ENCODE measurements at regions not wholly inside any gene's neighbourhood (a gene's known extent, or its start where the extent isn't known, plus 50 kb on each side); places are given as distances from the start of the nearest gene placed in this dataset.

DNA sequence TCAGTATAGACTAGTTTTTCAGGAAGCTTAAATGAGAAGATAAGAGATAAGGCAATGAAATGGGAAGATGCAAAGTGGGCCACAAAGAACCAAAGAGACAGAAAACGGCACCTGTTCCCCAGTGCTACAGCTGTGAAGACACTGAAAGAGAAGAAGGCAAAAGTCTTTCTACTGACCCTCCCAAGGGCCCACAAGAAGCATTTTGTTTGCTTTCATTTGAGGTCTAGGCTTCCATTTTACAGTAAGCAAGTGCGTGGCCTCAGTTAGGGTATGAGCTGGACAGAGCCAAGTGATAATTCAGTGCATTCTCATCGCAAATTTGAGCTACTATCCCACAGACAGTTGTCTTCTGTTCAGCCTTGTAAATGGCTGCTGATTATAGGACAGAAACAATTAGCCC is 53.4 kb upstream of the STK17B start:
- H3K36me3 ChIP-seq (ENCODE audit: control insufficient read depth in 2 of 2, insufficient read depth in 2 of 2, low read length in 2 of 2) = no peaks in the 10 kb centered on the region
- no peak overlapping the region for H3K9ac ChIP-seq (ENCODE audit: low read length in 2 of 2)
- no peaks in the 10 kb centered on the region for H3K27me3 ChIP-seq (ENCODE audit: control insufficient read depth in 1 of 2, insufficient read depth in 2 of 2, low read length in 2 of 2)
- H3K4me3 ChIP-seq (ENCODE audit: low read length in 2 of 2) = no peak overlapping the region
- H3K27ac ChIP-seq (ENCODE audit: low read length) = no peak overlapping the region
- no peaks in the 10 kb centered on the region for H3K4me1 ChIP-seq (ENCODE audit: control insufficient read depth, insufficient read depth, low read length)
- H3K9me3 ChIP-seq (ENCODE audit: control insufficient read depth in 2 of 2, low read length in 2 of 2) = no peaks in the 10 kb centered on the region

DNA sequence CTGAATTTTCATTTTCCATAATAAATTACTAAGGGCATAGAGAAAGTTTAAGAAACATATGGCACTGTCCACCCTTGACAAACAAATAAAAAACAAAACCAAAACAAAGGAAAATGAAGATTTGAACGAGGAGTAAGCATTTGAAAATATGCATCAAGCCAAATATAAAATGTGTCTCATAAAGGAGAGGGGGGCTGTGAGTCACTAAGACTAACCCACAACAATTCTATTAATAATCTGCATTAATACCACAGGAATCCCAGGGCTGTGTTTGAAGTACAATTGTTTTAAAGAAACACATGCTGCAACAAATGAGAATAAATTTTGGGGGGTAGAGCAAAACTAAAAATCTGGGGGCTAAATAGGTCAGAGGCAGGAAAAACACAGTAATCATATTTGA is 53.8 kb upstream of the STK17B start:
- Histone ChIP-seq H3K4me1 (ENCODE audit: control insufficient read depth, insufficient read depth, low read length) (no peaks in the 10 kb centered on the region), H3K36me3 (ENCODE audit: control insufficient read depth in 2 of 2, insufficient read depth in 2 of 2, low read length in 2 of 2) (no peaks in the 10 kb centered on the region), H3K9me3 (ENCODE audit: control insufficient read depth in 2 of 2, low read length in 2 of 2) (no peaks in the 10 kb centered on the region), H3K9ac (ENCODE audit: low read length in 2 of 2) (no peak overlapping the region), H3K27me3 (ENCODE audit: control insufficient read depth in 1 of 2, insufficient read depth in 2 of 2, low read length in 2 of 2) (no peaks in the 10 kb centered on the region), H3K4me3 (ENCODE audit: low read length in 2 of 2) (no peak overlapping the region), H3K27ac (ENCODE audit: low read length) (no peak overlapping the region)

DNA sequence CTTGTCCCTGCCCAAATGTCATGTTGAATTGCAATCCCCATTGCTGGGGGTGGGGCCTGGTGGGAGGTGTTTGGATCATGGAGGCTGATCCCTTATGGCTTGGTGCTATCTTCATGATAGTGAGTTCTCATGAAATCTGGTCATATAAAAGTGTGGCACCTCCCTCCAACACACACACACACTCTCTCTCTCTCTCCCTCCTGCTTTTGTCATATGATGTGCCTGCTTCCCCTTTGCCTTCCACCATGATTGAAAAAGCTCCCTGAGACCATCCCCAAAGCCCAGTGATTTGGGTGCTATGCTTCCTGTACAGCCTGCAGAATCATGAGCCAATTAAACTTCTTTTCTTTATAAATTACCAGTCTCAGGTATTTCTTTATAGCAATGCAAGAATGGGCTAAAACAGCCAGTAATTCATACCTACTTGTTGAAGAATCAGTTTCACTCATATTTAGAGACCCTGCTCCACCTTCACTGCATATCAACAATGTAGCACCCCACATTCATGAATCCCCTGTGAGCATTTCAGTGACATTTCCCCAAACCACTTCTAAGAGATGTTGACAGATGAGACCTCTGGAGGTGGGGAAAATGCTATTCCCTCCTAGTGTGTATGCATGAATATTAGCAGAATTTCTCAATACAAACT is 54.8 kb upstream of the STK17B start:
- Histone ChIP-seq H3K9ac (ENCODE audit: low read length in 2 of 2) (no peak overlapping the region), H3K9me3 (ENCODE audit: control insufficient read depth in 2 of 2, low read length in 2 of 2) (no peaks in the 10 kb centered on the region), H3K4me1 (ENCODE audit: control insufficient read depth, insufficient read depth, low read length) (no peaks in the 10 kb centered on the region), H3K27ac (ENCODE audit: low read length) (no peak overlapping the region), H3K27me3 (ENCODE audit: control insufficient read depth in 1 of 2, insufficient read depth in 2 of 2, low read length in 2 of 2) (no peaks in the 10 kb centered on the region), H3K36me3 (ENCODE audit: control insufficient read depth in 2 of 2, insufficient read depth in 2 of 2, low read length in 2 of 2) (no peaks in the 10 kb centered on the region), H3K4me3 (ENCODE audit: low read length in 2 of 2) (no peak overlapping the region)

DNA sequence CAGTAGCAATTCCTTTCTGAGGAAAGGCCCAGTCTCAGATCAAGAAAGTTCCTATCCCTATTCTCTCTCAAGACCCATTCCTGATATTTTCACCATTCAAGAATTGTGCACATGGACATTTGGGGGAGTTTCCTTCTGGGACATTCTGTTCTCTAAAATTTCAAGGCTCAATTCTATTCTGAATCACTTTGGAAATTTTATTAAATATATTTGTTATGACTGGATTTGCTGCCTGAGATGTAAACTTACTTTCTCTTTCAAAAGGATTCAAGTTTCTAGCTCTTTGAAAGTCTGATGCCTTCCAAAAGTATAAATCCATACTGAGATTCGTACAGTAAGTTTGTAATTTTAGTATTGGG is 55.3 kb upstream of the STK17B start:
- no peaks in the 10 kb centered on the region for H3K4me1 ChIP-seq (ENCODE audit: control insufficient read depth, insufficient read depth, low read length)
- no peak overlapping the region for H3K4me3 ChIP-seq (ENCODE audit: low read length in 2 of 2)
- H3K36me3 ChIP-seq (ENCODE audit: control insufficient read depth in 2 of 2, insufficient read depth in 2 of 2, low read length in 2 of 2) = no peaks in the 10 kb centered on the region
- no peaks in the 10 kb centered on the region for H3K9me3 ChIP-seq (ENCODE audit: control insufficient read depth in 2 of 2, low read length in 2 of 2)
- no peaks in the 10 kb centered on the region for H3K27me3 ChIP-seq (ENCODE audit: control insufficient read depth in 1 of 2, insufficient read depth in 2 of 2, low read length in 2 of 2)
- no peak overlapping the region for H3K9ac ChIP-seq (ENCODE audit: low read length in 2 of 2)
- H3K27ac ChIP-seq (ENCODE audit: low read length) = no peak overlapping the region

GRCh38 chr2:196229013-196229412 is 57.6 kb upstream of the STK17B start:
- Histone ChIP-seq H3K9me3 (ENCODE audit: control insufficient read depth in 2 of 2, low read length in 2 of 2) (no peaks in the 10 kb centered on the region), H3K4me1 (ENCODE audit: control insufficient read depth, insufficient read depth, low read length) (no peaks in the 10 kb centered on the region), H3K36me3 (ENCODE audit: control insufficient read depth in 2 of 2, insufficient read depth in 2 of 2, low read length in 2 of 2) (no peaks in the 10 kb centered on the region), H3K4me3 (ENCODE audit: low read length in 2 of 2) (no peak overlapping the region), H3K27me3 (ENCODE audit: control insufficient read depth in 1 of 2, insufficient read depth in 2 of 2, low read length in 2 of 2) (no peaks in the 10 kb centered on the region), H3K27ac (ENCODE audit: low read length) (no peak overlapping the region), H3K9ac (ENCODE audit: low read length in 2 of 2) (no peak overlapping the region)

- no peak overlapping the region for H3K27ac ChIP-seq (ENCODE audit: low read length)
- H3K36me3 ChIP-seq (ENCODE audit: control insufficient read depth in 2 of 2, insufficient read depth in 2 of 2, low read length in 2 of 2) = no peaks in the 10 kb centered on the region
- H3K9me3 ChIP-seq (ENCODE audit: control insufficient read depth in 2 of 2, low read length in 2 of 2) = no peaks in the 10 kb centered on the region
- H3K4me3 ChIP-seq (ENCODE audit: low read length in 2 of 2) = no peak overlapping the region
- H3K4me1 ChIP-seq (ENCODE audit: control insufficient read depth, insufficient read depth, low read length) = no peaks in the 10 kb centered on the region
- no peak overlapping the region for H3K9ac ChIP-seq (ENCODE audit: low read length in 2 of 2)
- no peaks in the 10 kb centered on the region for H3K27me3 ChIP-seq (ENCODE audit: control insufficient read depth in 1 of 2, insufficient read depth in 2 of 2, low read length in 2 of 2)
Measured at GRCh38 chr2:196230061-196230854, 58.9 kb upstream of the STK17B start.

GRCh38 chr2:196233021-196233804 is 61.8 kb upstream of the STK17B start:
- Histone ChIP-seq H3K4me3 (ENCODE audit: low read length in 2 of 2) (no peak overlapping the region), H3K27me3 (ENCODE audit: control insufficient read depth in 1 of 2, insufficient read depth in 2 of 2, low read length in 2 of 2) (no peaks in the 10 kb centered on the region), H3K9ac (ENCODE audit: low read length in 2 of 2) (no peak overlapping the region), H3K27ac (ENCODE audit: low read length) (no peak overlapping the region), H3K9me3 (ENCODE audit: control insufficient read depth in 2 of 2, low read length in 2 of 2) (no peaks in the 10 kb centered on the region), H3K36me3 (ENCODE audit: control insufficient read depth in 2 of 2, insufficient read depth in 2 of 2, low read length in 2 of 2) (no peaks in the 10 kb centered on the region), H3K4me1 (ENCODE audit: control insufficient read depth, insufficient read depth, low read length) (no peaks in the 10 kb centered on the region)

- no peaks in the 10 kb centered on the region for H3K4me1 ChIP-seq (ENCODE audit: control insufficient read depth, insufficient read depth, low read length)
Measured at GRCh38 chr2:196233805-196234475, 62.6 kb upstream of the STK17B start.

DNA sequence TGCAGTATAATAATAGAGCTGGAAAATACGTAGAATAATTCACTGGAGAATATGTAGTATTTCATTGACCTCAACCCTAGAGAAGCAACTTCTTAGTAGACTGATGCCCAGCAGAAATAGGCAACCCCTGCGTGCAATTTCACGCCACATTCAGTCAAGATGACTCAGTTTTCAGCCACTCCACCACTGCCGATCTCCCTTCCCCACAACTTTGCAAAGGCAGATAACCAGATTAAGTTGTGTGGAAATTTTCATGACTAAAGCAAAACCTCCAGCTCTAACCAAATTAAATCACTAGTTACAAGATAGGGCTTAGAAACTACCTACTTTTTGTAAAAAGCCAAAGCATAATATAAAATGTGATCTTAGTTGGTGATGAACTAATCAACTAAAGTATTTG is 63.3 kb upstream of the STK17B start:
- no peak overlapping the region for H3K27ac ChIP-seq (ENCODE audit: low read length)

More at GRCh38 chr2:196233805-196234475, 62.6 kb upstream of the STK17B start:
- Histone ChIP-seq H3K9me3 (ENCODE audit: control insufficient read depth in 2 of 2, low read length in 2 of 2) (no peaks in the 10 kb centered on the region), H3K4me3 (ENCODE audit: low read length in 2 of 2) (no peak overlapping the region), H3K9ac (ENCODE audit: low read length in 2 of 2) (no peak overlapping the region), H3K36me3 (ENCODE audit: control insufficient read depth in 2 of 2, insufficient read depth in 2 of 2, low read length in 2 of 2) (no peaks in the 10 kb centered on the region), H3K27ac (ENCODE audit: low read length) (no peak overlapping the region), H3K27me3 (ENCODE audit: control insufficient read depth in 1 of 2, insufficient read depth in 2 of 2, low read length in 2 of 2) (no peaks in the 10 kb centered on the region)

GRCh38 chr2:196238836-196239380 is 67.5 kb upstream of the STK17B start:
- no peaks in the 10 kb centered on the region for H3K27me3 ChIP-seq (ENCODE audit: control insufficient read depth in 1 of 2, insufficient read depth in 2 of 2, low read length in 2 of 2)
- no peaks in the 10 kb centered on the region for H3K4me1 ChIP-seq (ENCODE audit: control insufficient read depth, insufficient read depth, low read length)
- no peaks in the 10 kb centered on the region for H3K36me3 ChIP-seq (ENCODE audit: control insufficient read depth in 2 of 2, insufficient read depth in 2 of 2, low read length in 2 of 2)
- no peak overlapping the region for H3K27ac ChIP-seq (ENCODE audit: low read length)
- H3K9me3 ChIP-seq (ENCODE audit: control insufficient read depth in 2 of 2, low read length in 2 of 2) = no peaks in the 10 kb centered on the region
- H3K9ac ChIP-seq (ENCODE audit: low read length in 2 of 2) = no peak overlapping the region
- no peak overlapping the region for H3K4me3 ChIP-seq (ENCODE audit: low read length in 2 of 2)

More for the DNA sequence above, 63.3 kb upstream of the STK17B start:
- H3K9ac ChIP-seq (ENCODE audit: low read length in 2 of 2) = no peak overlapping the region
- no peaks in the 10 kb centered on the region for H3K27me3 ChIP-seq (ENCODE audit: control insufficient read depth in 1 of 2, insufficient read depth in 2 of 2, low read length in 2 of 2)
- H3K4me3 ChIP-seq (ENCODE audit: low read length in 2 of 2) = no peak overlapping the region
- H3K36me3 ChIP-seq (ENCODE audit: control insufficient read depth in 2 of 2, insufficient read depth in 2 of 2, low read length in 2 of 2) = no peaks in the 10 kb centered on the region
- no peaks in the 10 kb centered on the region for H3K4me1 ChIP-seq (ENCODE audit: control insufficient read depth, insufficient read depth, low read length)
- H3K9me3 ChIP-seq (ENCODE audit: control insufficient read depth in 2 of 2, low read length in 2 of 2) = no peaks in the 10 kb centered on the region

All from stomach smooth muscle (tissue), 2 donors.